Neural cell (in vitro differentiated cells): ENCODE measurements at regions not wholly inside any gene's neighbourhood (a gene's known extent, or its start where the extent isn't known, plus 50 kb on each side); places are given as distances from the start of the nearest gene placed in this dataset.

ENCODE experiments used
- H2AFZ ChIP-seq: fragments of 200-600, 300-800 bp; sonication (generic), shearing (Covaris generic); 2 replicates; pipeline ENCODE4 v1.6.0; 2014; ENCODE audit warnings: low read depth, mild to moderate bottlenecking, antibody characterized with exemption, low read length, moderate library complexity
- H3F3A ChIP-seq: fragments of 200-600 bp; shearing (Covaris generic); 2 replicates; pipeline ENCODE4 v1.6.1; 2016; ENCODE audit warnings: mild to moderate bottlenecking, moderate library complexity, mixed read lengths, antibody characterized with exemption, low read length; ENCODE audit not compliant: insufficient read depth, poor library complexity, severe bottlenecking
- H3K27ac ChIP-seq: fragments of 200-600, 300-800 bp; sonication (generic), shearing (Covaris generic); 2 replicates; pipeline ENCODE4 v1.5.1; 2014; ENCODE audit warnings: mild to moderate bottlenecking, low read length, moderate library complexity
- H3K27me3 ChIP-seq: fragments of 300-800, 200-600 bp; sonication (generic), shearing (Covaris generic); 2 replicates; pipeline ENCODE4 v1.6.0; 2014; ENCODE audit warnings: mild to moderate bottlenecking, low read depth, low read length, moderate library complexity; ENCODE audit not compliant: insufficient read depth
- H3K36me3 ChIP-seq: fragments of 300-800, 200-600 bp; sonication (generic), shearing (Covaris generic); 2 replicates; pipeline ENCODE4 v1.5.1; 2014; ENCODE audit warnings: mild to moderate bottlenecking, antibody characterized with exemption, low read length, moderate library complexity; ENCODE audit not compliant: insufficient read depth
- H3K4me2 ChIP-seq: fragments of 300-800, 200-600 bp; sonication (generic), shearing (Covaris generic); 2 replicates; pipeline ENCODE4 v1.6.0; 2014; ENCODE audit warnings: mild to moderate bottlenecking, low read length
- H3K4me3 ChIP-seq: fragments of 300-800, 200-600 bp; sonication (generic), shearing (Covaris generic); 2 replicates; pipeline ENCODE4 v1.5.1; 2014; ENCODE audit warnings: mild to moderate bottlenecking, low read length, moderate library complexity
- H3K79me2 ChIP-seq: fragments of 200-600 bp; shearing (Covaris generic); replicated peaks from 2 replicates; pipeline ENCODE4 v1.6.0; 2014; ENCODE audit warnings: mild to moderate bottlenecking, low read length, moderate library complexity; ENCODE audit not compliant: insufficient read depth
- H3K9ac ChIP-seq: fragments of 300-800, 200-600 bp; sonication (generic), shearing (Covaris generic); 2 replicates; pipeline ENCODE4 v1.6.1; 2016; ENCODE audit warnings: mild to moderate bottlenecking, low read length, mixed read lengths
- H3K9me2 ChIP-seq: fragments of 200-600 bp; shearing (Covaris generic); 2 replicates; pipeline ENCODE4 v1.6.1; 2016; ENCODE audit warnings: mild to moderate bottlenecking, low read length, mixed read lengths; ENCODE audit not compliant: insufficient read depth
- H3K9me3 ChIP-seq: fragments of 200-600, 300-800 bp; sonication (generic), shearing (Covaris generic); 2 replicates; pipeline ENCODE4 v1.6.1; 2016; ENCODE audit warnings: mild to moderate bottlenecking, mixed run types, low read length, moderate library complexity, mixed read lengths
- H4K20me1 ChIP-seq: fragments of 200-600 bp; shearing (Covaris generic); 2 replicates; pipeline ENCODE4 v1.6.1; 2016; ENCODE audit warnings: mild to moderate bottlenecking, mixed run types; ENCODE audit not compliant: insufficient read depth
- CTCF ChIP-seq: fragments of 450-650 bp; IDR thresholded peaks from 2 replicates; pipeline ENCODE4 v1.5.1; 2014; ENCODE audit warnings: antibody characterized with exemption, mild to moderate bottlenecking, moderate library complexity; ENCODE audit not compliant: poor library complexity, severe bottlenecking
- EP300 ChIP-seq: fragments of 450-650 bp; conservative IDR thresholded peaks from 2 replicates; pipeline ENCODE4 v1.6.1; 2014; ENCODE audit warnings: antibody characterized with exemption, mild to moderate bottlenecking, moderate library complexity; ENCODE audit not compliant: poor library complexity, severe bottlenecking
- EZH2 ChIP-seq: fragments of 200-600, 300-800 bp; shearing (Covaris generic), sonication (generic); IDR thresholded peaks from 2 replicates; pipeline ENCODE4 v1.6.1; 2014; ENCODE audit warnings: antibody characterized with exemption, low read length, borderline replicate concordance, mild to moderate bottlenecking; ENCODE audit not compliant: insufficient read depth, poor library complexity, severe bottlenecking
- MXI1 ChIP-seq: fragments of 450-650 bp; conservative IDR thresholded peaks from 2 replicates; pipeline ENCODE4 v1.6.1; 2014; ENCODE audit warnings: antibody characterized with exemption, mild to moderate bottlenecking; ENCODE audit not compliant: poor library complexity, severe bottlenecking
- POLR2AphosphoS5 ChIP-seq: IDR thresholded peaks from 2 replicates; pipeline ENCODE4 v1.6.1; 2012
- RAD21 ChIP-seq: fragments of 450-650 bp; conservative IDR thresholded peaks from 2 replicates; pipeline ENCODE4 v1.6.1; 2014; ENCODE audit warnings: antibody characterized with exemption, mild to moderate bottlenecking, moderate library complexity
- SMC3 ChIP-seq: fragments of 450-650 bp; conservative IDR thresholded peaks from 2 replicates; pipeline ENCODE4 v1.6.1; 2014; ENCODE audit warnings: antibody characterized with exemption, mild to moderate bottlenecking, moderate library complexity; ENCODE audit not compliant: poor library complexity
- TAF1 ChIP-seq: IDR thresholded peaks from 2 replicates; pipeline ENCODE4 v1.6.1; 2012; ENCODE audit warnings: low read depth
- TF ChIP-seq, protein P1 (sequence below): IDR thresholded peaks from 2 replicates; pipeline ENCODE4 v1.6.1; 2012; ENCODE audit warnings: borderline replicate concordance

GRCh38 chr5:77882670-77883257, 106.6 kb upstream of the TBCA start:
- Histone ChIP-seq H3K4me3 (no peak overlapping the region), H4K20me1 (no peaks in the 10 kb centered on the region), H3K27me3 (no peaks in the 10 kb centered on the region), H3K79me2 (no peaks in the 10 kb centered on the region), H3K9me2 (no peaks in the 10 kb centered on the region), H3K4me2 (no peak overlapping the region), H3K9me3 (no peaks in the 10 kb centered on the region), H2AFZ (no peak overlapping the region), H3F3A (no peaks in the 10 kb centered on the region), H3K36me3 (no peaks in the 10 kb centered on the region), H3K27ac (no peak overlapping the region), H3K9ac (no peak overlapping the region)
- no peak for TF ChIP-seq EZH2
- no peak for TF ChIP-seq SMC3
- TF ChIP-seq CTCF = no peak
- no peak for TF ChIP-seq TAF1
- no peak for TF ChIP-seq RAD21
- TF ChIP-seq POLR2AphosphoS5 = no peak
- no peak for TF ChIP-seq MXI1
- no peak for TF ChIP-seq EP300
- TF ChIP-seq, protein P1, sequence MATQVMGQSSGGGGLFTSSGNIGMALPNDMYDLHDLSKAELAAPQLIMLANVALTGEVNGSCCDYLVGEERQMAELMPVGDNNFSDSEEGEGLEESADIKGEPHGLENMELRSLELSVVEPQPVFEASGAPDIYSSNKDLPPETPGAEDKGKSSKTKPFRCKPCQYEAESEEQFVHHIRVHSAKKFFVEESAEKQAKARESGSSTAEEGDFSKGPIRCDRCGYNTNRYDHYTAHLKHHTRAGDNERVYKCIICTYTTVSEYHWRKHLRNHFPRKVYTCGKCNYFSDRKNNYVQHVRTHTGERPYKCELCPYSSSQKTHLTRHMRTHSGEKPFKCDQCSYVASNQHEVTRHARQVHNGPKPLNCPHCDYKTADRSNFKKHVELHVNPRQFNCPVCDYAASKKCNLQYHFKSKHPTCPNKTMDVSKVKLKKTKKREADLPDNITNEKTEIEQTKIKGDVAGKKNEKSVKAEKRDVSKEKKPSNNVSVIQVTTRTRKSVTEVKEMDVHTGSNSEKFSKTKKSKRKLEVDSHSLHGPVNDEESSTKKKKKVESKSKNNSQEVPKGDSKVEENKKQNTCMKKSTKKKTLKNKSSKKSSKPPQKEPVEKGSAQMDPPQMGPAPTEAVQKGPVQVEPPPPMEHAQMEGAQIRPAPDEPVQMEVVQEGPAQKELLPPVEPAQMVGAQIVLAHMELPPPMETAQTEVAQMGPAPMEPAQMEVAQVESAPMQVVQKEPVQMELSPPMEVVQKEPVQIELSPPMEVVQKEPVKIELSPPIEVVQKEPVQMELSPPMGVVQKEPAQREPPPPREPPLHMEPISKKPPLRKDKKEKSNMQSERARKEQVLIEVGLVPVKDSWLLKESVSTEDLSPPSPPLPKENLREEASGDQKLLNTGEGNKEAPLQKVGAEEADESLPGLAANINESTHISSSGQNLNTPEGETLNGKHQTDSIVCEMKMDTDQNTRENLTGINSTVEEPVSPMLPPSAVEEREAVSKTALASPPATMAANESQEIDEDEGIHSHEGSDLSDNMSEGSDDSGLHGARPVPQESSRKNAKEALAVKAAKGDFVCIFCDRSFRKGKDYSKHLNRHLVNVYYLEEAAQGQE = no peak

- H3K79me2 ChIP-seq = no peaks in the 10 kb centered on the region
Measured at GRCh38 chr5:77881528-77881927, 105.4 kb upstream of the TBCA start.

More at GRCh38 chr5:77881528-77881927, 105.4 kb upstream of the TBCA start:
- H2AFZ ChIP-seq = no peak overlapping the region
- TF ChIP-seq, protein P1 = no peak
- no peak for TF ChIP-seq EP300
- no peak for TF ChIP-seq SMC3
- TF ChIP-seq MXI1 = no peak
- no peak for TF ChIP-seq RAD21
- no peak for TF ChIP-seq CTCF
- TF ChIP-seq EZH2 = no peak
- no peak for TF ChIP-seq TAF1
- TF ChIP-seq POLR2AphosphoS5 = no peak
- H4K20me1 ChIP-seq = no peaks in the 10 kb centered on the region
- no peaks in the 10 kb centered on the region for H3K36me3 ChIP-seq
- no peak overlapping the region for H3K27ac ChIP-seq
- no peaks in the 10 kb centered on the region for H3K9me3 ChIP-seq
- no peak overlapping the region for H3K9ac ChIP-seq
- no peak overlapping the region for H3K4me3 ChIP-seq
- no peaks in the 10 kb centered on the region for H3F3A ChIP-seq
- H3K4me2 ChIP-seq = no peak overlapping the region
- H3K9me2 ChIP-seq = no peaks in the 10 kb centered on the region
- peaks cover 5% of the 10 kb centered on the region for H3K27me3 ChIP-seq
